HG03196 (cell line): ENCODE measurements at regions not wholly inside any gene's neighbourhood (a gene's known extent, or its start where the extent isn't known, plus 50 kb on each side); places are given as distances from the start of the nearest gene placed in this dataset.
"Not testable (repeated sequence)": the region's sequence is repeated elsewhere in the genome, so short reads cannot be mapped to it uniquely, and the experiment has no call there.

Experiments used
- ATAC-seq: cut with Tn5 transposase; IDR thresholded peaks from one replicate; pipeline ENCODE4 v1.9.1; 2021; ENCODE audit not compliant: unreplicated experiment

- no peak for ATAC-seq
These were observed 303.7 kb downstream of the CDH19 start for GRCh38 chr18:66300141-66300540.

- ATAC-seq, result no peak
These were observed 323.4 kb downstream of the CDH19 start for GRCh38 chr18:66280470-66280869.

GRCh38 chr18:66271962-66272361, 331.9 kb downstream of the CDH19 start:
- ATAC-seq, result no peak

GRCh38 chr18:66264130-66264529, 339.8 kb downstream of the CDH19 start:
- ATAC-seq, result no peak

GRCh38 chr18:66254121-66254520, 349.8 kb downstream of the CDH19 start:
- ATAC-seq, result no peak

GRCh38 chr18:66252703-66253102, 351.2 kb downstream of the CDH19 start:
- ATAC-seq, result no peak

- ATAC-seq, result no peak
These were observed 368.7 kb downstream of the CDH19 start for GRCh38 chr18:66235206-66235605.

GRCh38 chr18:66226782-66227181, 377.1 kb downstream of the CDH19 start:
- no peak for ATAC-seq

- not testable (repeated sequence) for ATAC-seq
These were observed 380.6 kb downstream of the CDH19 start for GRCh38 chr18:66223317-66223716.

- no peak for ATAC-seq
These were observed 381.7 kb downstream of the CDH19 start for GRCh38 chr18:66222174-66222573.

GRCh38 chr18:66219817-66220216, 384.1 kb downstream of the CDH19 start:
- ATAC-seq, result no peak

GRCh38 chr18:66211749-66212148, 392.1 kb downstream of the CDH19 start:
- ATAC-seq, result no peak

- no peak for ATAC-seq
These were observed 393.0 kb downstream of the CDH19 start for GRCh38 chr18:66210875-66211274.

GRCh38 chr18:66209656-66210055, 394.2 kb downstream of the CDH19 start:
- ATAC-seq, result no peak

- no peak for ATAC-seq
These were observed 407.1 kb downstream of the CDH19 start for GRCh38 chr18:66196805-66197204.

- no peak for ATAC-seq
These were observed 410.0 kb downstream of the CDH19 start for GRCh38 chr18:66193938-66194337.

GRCh38 chr18:66193394-66193793, 410.5 kb downstream of the CDH19 start:
- ATAC-seq, result no peak

GRCh38 chr18:66168685-66169235, 417.9 kb downstream of the CDH7 start:
- ATAC-seq, result no peak

GRCh38 chr18:66167829-66168684, 417.2 kb downstream of the CDH7 start:
- ATAC-seq, result no peak

GRCh38 chr18:66160007-66160406, 409.2 kb downstream of the CDH7 start:
- no peak for ATAC-seq

GRCh38 chr18:66159451-66159850, 408.6 kb downstream of the CDH7 start:
- ATAC-seq, result no peak

GRCh38 chr18:66156946-66157687, 406.3 kb downstream of the CDH7 start:
- peak; percentile 66 for ATAC-seq
